NT2/D1 (cell line): ENCODE measurements at regions not wholly inside any gene's neighbourhood (a gene's known extent, or its start where the extent isn't known, plus 50 kb on each side); places are given as distances from the start of the nearest gene placed in this dataset.

Experiments
- YY1 ChIP-seq: IDR thresholded peaks from 2 replicates; pipeline ENCODE4 v1.6.1; 2011; ENCODE audit not compliant: insufficient read length, insufficient read depth
- ZNF274 ChIP-seq: IDR thresholded peaks from 2 replicates; pipeline ENCODE4 v1.6.1; 2011; ENCODE audit warnings: mild to moderate bottlenecking, low read depth, low read length

- TF ChIP-seq ZNF274 = no peak
- TF ChIP-seq YY1 = no peak
Observed at GRCh38 chr11:15880291-15880690, 476.1 kb downstream of the SOX6 start.
